ENCODE measurements at regions not wholly inside any gene's neighbourhood (a gene's known extent, or its start where the extent isn't known, plus 50 kb on each side); places are given as distances from the start of the nearest gene placed in this dataset.

DNA sequence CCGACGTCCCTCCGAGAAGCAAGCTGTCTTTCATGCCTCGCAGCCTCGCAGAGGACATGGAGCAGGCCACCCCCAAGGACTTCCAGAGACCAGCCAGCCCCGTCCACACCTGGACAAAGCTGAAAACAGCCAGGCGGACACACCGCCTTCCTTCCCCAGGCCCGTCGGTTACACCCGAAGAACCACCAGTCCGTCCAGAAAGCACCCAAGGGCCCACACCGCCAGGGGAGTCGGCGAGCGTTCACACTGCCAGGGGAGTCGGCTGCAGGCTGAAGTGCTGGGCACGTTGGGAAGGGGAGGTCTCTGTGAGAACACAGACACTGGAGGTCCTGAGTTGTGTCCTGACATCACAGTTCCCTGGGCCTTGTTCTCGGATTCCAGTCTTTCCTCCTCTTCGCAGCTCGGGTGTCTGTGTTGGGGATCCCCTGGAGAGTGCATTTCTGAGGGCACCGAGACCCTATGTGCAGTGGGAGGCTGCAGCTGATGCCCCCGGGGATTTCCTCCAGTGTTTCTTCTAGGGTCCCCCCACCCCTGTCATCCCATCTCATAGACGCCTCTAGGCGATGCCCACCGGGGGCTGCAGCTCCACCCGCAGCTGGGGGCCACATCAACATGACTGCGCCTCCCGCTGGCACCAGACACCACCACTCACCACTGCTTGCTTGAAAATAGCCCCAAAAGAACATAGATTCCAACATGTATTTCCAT is 344.4 kb upstream of the SALL3 start:
- no peak overlapping the region for H3K4me3 ChIP-seq (ENCODE audit: low read depth, low read length)
- TF ChIP-seq, protein P1, sequence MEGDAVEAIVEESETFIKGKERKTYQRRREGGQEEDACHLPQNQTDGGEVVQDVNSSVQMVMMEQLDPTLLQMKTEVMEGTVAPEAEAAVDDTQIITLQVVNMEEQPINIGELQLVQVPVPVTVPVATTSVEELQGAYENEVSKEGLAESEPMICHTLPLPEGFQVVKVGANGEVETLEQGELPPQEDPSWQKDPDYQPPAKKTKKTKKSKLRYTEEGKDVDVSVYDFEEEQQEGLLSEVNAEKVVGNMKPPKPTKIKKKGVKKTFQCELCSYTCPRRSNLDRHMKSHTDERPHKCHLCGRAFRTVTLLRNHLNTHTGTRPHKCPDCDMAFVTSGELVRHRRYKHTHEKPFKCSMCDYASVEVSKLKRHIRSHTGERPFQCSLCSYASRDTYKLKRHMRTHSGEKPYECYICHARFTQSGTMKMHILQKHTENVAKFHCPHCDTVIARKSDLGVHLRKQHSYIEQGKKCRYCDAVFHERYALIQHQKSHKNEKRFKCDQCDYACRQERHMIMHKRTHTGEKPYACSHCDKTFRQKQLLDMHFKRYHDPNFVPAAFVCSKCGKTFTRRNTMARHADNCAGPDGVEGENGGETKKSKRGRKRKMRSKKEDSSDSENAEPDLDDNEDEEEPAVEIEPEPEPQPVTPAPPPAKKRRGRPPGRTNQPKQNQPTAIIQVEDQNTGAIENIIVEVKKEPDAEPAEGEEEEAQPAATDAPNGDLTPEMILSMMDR (IDR thresholded peaks at IDR 0.05; ENCODE audit: low read depth, low read length) = no peak

DNA sequence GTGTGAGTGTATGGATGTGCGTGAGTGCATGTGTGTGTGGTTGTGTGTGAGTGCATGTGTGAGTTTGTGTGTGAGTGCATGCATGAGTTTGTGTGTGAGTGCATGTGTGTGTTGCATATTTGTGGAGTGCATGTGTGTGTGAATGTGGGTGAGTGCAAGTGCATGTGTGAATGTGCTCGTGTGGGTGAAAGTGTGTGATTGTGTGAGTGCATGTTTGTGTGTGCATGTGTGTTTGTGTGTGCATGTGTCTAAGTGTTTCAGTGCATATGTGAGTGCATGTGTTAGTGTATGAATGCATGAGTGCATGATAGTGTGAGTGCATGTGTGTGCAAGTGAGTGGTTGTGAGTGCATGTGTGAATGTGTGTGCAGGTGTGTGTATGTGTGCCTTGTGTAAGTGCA is 343.4 kb upstream of the SALL3 start:
- TF ChIP-seq, protein P1 (IDR thresholded peaks at IDR 0.05; ENCODE audit: low read depth, low read length) = no peak
- H3K4me3 ChIP-seq (ENCODE audit: low read depth, low read length) = no peak overlapping the region

DNA sequence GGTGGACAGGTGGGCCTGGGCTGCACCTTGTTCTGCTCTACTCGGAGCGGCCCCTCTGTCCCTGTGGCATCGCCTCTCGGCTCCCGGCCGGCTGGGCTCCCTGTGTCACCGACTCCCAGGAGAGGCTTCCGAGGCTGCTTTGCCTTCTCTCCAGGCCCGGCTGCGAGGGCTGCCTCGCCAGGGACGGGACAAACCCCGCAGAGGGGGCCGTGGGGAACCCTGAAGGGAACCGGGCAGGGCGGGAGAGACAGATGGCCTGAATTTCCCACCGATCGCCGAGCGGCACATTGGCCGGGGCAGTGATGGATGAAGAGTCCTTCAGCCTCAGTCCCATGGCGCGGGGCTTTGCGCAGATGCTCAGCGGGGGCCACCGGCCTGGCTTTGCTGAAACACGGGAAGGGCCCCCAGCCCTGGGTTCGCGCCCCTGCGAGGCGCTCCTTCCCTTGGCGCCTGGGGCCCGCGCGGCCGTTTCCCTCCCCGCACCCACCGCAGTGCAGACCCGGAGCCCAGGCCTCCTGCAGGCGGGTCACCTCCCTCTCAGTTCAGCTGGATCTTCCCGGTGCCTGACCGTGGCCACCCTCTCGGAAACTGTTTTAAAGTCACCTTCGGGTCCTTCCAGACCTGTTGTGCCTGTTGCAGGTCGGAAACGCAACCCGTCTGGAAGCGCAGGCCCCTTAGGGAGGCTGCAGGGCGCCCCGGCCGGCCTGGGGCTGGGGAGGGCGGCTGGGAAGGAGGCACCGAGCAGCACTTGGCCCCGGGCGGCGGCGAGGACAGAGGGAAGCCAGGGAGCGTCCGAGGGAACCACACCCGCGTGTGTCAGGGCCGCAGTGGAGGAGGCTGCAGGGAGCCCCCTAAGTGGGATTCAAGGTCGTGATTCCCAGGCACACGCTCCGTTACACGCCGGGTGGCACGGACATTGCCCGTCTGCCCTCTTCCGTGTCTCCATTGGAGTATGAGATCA is 341.9 kb upstream of the SALL3 start:
- TF ChIP-seq, protein P1 (IDR thresholded peaks at IDR 0.05; ENCODE audit: low read depth, low read length) = no peak
- H3K4me3 ChIP-seq (ENCODE audit: low read depth, low read length) = no peak overlapping the region

DNA sequence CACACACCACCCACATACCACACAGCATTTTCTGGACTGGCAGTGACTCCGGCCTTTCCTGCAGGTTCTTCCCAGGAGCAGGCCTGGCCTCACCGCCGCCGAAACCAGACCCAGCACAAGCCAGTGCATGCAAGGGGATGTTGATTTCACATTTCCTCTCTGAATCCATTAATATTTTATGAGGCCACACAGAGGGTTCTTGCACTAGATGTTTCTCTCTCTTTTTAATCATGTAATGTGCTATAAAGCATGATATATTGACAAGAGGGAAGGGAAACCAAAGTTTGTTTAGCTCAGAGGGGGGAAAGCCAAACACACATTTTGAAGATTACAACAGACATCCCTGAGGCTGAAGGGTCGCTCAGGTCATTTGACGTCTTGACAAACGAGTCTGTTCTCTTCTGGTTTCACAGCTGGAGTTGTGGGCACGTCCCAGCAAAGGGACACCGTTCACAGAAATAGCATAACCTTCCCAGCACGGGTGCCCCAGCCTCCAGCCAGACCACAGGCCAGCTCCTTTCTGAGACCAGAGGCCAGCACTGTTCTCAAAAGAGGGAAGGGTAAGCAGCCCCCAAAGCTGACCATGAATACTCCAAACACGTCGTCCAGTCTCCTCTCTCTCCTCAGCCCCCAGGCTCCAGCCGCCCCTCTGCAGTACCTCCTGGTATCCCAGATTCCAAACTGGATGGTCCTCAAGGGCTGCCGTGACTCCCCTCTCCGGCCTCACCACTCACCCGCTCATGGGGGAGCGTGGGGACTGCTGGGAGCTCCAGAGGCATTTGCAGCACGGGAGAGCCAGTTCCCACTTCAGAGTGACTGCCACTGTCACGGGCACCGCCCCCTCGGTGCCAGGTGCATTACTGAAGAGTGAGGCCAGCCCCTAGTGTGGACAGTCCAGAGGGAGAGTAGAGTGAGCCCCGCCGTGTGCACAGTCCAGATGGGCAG is 340.3 kb upstream of the SALL3 start:
- TF ChIP-seq, protein P1 (IDR thresholded peaks at IDR 0.05; ENCODE audit: low read depth, low read length) = no peak
- no peak overlapping the region for H3K4me3 ChIP-seq (ENCODE audit: low read depth, low read length)

GRCh38 chr18:78640246-78640995 is 339.2 kb upstream of the SALL3 start:
- TF ChIP-seq, protein P1 (IDR thresholded peaks at IDR 0.05; ENCODE audit: low read depth, low read length) = no peak

DNA sequence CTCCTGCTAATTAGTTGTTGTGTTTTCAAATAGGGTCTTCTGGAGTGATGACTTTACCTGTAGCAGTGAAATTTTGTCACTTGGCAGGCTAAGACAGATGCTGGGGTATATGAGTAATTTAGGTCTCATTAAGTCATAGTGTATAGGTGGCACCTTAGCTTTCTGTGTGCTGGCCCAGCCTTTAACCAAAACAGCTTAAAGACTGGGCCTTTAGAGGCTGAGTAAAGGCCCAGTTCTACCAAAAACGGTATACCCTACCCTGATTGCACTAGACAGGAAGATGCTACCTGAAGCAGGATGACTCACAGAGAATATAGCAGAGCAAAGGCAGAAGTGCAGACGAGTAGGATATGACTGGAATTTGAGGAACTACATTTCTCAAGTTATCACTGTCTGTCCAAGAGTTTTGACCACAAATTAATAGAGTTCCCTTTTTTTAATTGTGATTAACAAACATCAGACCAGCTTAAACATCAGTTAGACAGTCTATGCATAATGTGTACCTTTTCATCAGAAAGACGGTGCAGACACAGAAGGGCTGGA is 337.9 kb upstream of the SALL3 start:
- H3K4me3 ChIP-seq (ENCODE audit: low read depth, low read length) = no peak overlapping the region
- TF ChIP-seq, protein P1 (IDR thresholded peaks at IDR 0.05; ENCODE audit: low read depth, low read length) = no peak

More at GRCh38 chr18:78640246-78640995, 339.2 kb upstream of the SALL3 start:
- H3K4me3 ChIP-seq (ENCODE audit: low read depth, low read length) = no peak overlapping the region
